Cerebellar nuclear complex (tissue), 1 donor: ENCODE measurements at regions not wholly inside any gene's neighbourhood (a gene's known extent, or its start where the extent isn't known, plus 50 kb on each side); places are given as distances from the start of the nearest gene placed in this dataset.

Experiments used
- DNase-seq, 2 experiments: peaks; one replicate each; lab custom pipeline; 2025; lab: John Stamatoyannopoulos, UW

GRCh38 chr15:95444860-95445259 is 885.6 kb upstream of the NR2F2 start:
- DNase-seq = no peak

- DNase-seq = no peak
These were observed 883.6 kb upstream of the NR2F2 start for GRCh38 chr15:95446854-95447253.

- no peak for DNase-seq
These were observed 883.0 kb upstream of the NR2F2 start for GRCh38 chr15:95447486-95447885.

- no peak for DNase-seq
These were observed 881.8 kb upstream of the NR2F2 start for GRCh38 chr15:95448531-95449229.

GRCh38 chr15:95449230-95449628 is 881.3 kb upstream of the NR2F2 start:
- DNase-seq = no peak

- DNase-seq = no peak
These were observed 880.1 kb upstream of the NR2F2 start for GRCh38 chr15:95450413-95450812.

GRCh38 chr15:95451938-95452337 is 878.6 kb upstream of the NR2F2 start:
- no peak for DNase-seq

- no peak for DNase-seq
These were observed 875.9 kb upstream of the NR2F2 start for GRCh38 chr15:95454403-95455262.

GRCh38 chr15:95457520-95457919 is 873.0 kb upstream of the NR2F2 start:
- DNase-seq = no peak

- DNase-seq = no peak
These were observed 871.8 kb upstream of the NR2F2 start for GRCh38 chr15:95458721-95459120.

- DNase-seq = no peak
These were observed 871.2 kb upstream of the NR2F2 start for GRCh38 chr15:95459273-95459672.

GRCh38 chr15:95464509-95464908 is 866.0 kb upstream of the NR2F2 start:
- no peak for DNase-seq

GRCh38 chr15:95468820-95469219 is 861.7 kb upstream of the NR2F2 start:
- DNase-seq = no peak

GRCh38 chr15:95469496-95470000 is 861.0 kb upstream of the NR2F2 start:
- DNase-seq = no peak

GRCh38 chr15:95470529-95470928 is 860.0 kb upstream of the NR2F2 start:
- DNase-seq = no peak

GRCh38 chr15:95470997-95471689 is 859.4 kb upstream of the NR2F2 start:
- DNase-seq = no peak

GRCh38 chr15:95471690-95472086 is 858.8 kb upstream of the NR2F2 start:
- DNase-seq = no peak

- DNase-seq = no peak
These were observed 855.4 kb upstream of the NR2F2 start for GRCh38 chr15:95475067-95475466.

GRCh38 chr15:95479308-95479707 is 851.2 kb upstream of the NR2F2 start:
- no peak for DNase-seq

GRCh38 chr15:95485367-95485766 is 845.1 kb upstream of the NR2F2 start:
- no peak for DNase-seq

- no peak for DNase-seq
These were observed 844.3 kb upstream of the NR2F2 start for GRCh38 chr15:95486224-95486623.

- no peak for DNase-seq
These were observed 841.4 kb upstream of the NR2F2 start for GRCh38 chr15:95489103-95489502.
